Neural progenitor cell (in vitro differentiated cells): ENCODE measurements at regions not wholly inside any gene's neighbourhood (a gene's known extent, or its start where the extent isn't known, plus 50 kb on each side); places are given as distances from the start of the nearest gene placed in this dataset.

Experiments
- EZH2 ChIP-seq: fragments of 200-600 bp; sonication (generic); IDR thresholded peaks from 2 replicates; pipeline ENCODE4 v1.6.1; 2017; ENCODE audit warnings: antibody characterized with exemption, mild to moderate bottlenecking, moderate library complexity
- EZH2phosphoT487 ChIP-seq: fragments of 200-600 bp; sonication (generic); IDR thresholded peaks from 2 replicates; pipeline ENCODE4 v1.6.1; 2017; ENCODE audit warnings: antibody characterized with exemption
- TF ChIP-seq, protein P1 (sequence below): fragments of 200-600 bp; sonication (generic); IDR thresholded peaks from 2 replicates; pipeline ENCODE4 v1.5.1; 2017; ENCODE audit warnings: antibody characterized with exemption, mild to moderate bottlenecking

- TF ChIP-seq EZH2 (no peak), EZH2phosphoT487 (no peak)
- TF ChIP-seq, protein P1, sequence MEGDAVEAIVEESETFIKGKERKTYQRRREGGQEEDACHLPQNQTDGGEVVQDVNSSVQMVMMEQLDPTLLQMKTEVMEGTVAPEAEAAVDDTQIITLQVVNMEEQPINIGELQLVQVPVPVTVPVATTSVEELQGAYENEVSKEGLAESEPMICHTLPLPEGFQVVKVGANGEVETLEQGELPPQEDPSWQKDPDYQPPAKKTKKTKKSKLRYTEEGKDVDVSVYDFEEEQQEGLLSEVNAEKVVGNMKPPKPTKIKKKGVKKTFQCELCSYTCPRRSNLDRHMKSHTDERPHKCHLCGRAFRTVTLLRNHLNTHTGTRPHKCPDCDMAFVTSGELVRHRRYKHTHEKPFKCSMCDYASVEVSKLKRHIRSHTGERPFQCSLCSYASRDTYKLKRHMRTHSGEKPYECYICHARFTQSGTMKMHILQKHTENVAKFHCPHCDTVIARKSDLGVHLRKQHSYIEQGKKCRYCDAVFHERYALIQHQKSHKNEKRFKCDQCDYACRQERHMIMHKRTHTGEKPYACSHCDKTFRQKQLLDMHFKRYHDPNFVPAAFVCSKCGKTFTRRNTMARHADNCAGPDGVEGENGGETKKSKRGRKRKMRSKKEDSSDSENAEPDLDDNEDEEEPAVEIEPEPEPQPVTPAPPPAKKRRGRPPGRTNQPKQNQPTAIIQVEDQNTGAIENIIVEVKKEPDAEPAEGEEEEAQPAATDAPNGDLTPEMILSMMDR: no peak
These were observed 312.6 kb downstream of the STIM2 start for GRCh38 chr4:27173280-27173679.
